Mucosa of descending colon (tissue), 3 donors: ENCODE measurements at regions not wholly inside any gene's neighbourhood (a gene's known extent, or its start where the extent isn't known, plus 50 kb on each side); places are given as distances from the start of the nearest gene placed in this dataset.

Source experiments
- ATAC-seq: fragments of 200-7000 bp; cut with Tn5 transposase; one replicate; pipeline ENCODE4 v1.9.1; 2020; ENCODE audit warnings: mild to moderate bottlenecking, moderate library complexity
- DNase-seq, 3 donors: peaks; one replicate each; pipeline ENCODE4 v3.0.0-alpha.2; 2020
- H3K36me3 ChIP-seq: fragments of 200-600 bp; one replicate; pipeline ENCODE4 v1.8.0; 2021; ENCODE audit warnings: low read depth, mild to moderate bottlenecking
- H3K4me1 ChIP-seq: fragments of 200-600 bp; one replicate; pipeline ENCODE4 v1.8.0; 2021; ENCODE audit warnings: low read depth, mild to moderate bottlenecking
- H3K4me3 ChIP-seq: fragments of 200-600 bp; one replicate; pipeline ENCODE4 v1.8.0; 2021; ENCODE audit warnings: mild to moderate bottlenecking
- H3K9me3 ChIP-seq: fragments of 200-600 bp; one replicate; pipeline ENCODE4 v1.8.0; 2021; ENCODE audit warnings: mild to moderate bottlenecking
- intact Hi-C, 2 donors: fragments of 100-400 bp; cut with DNase I in 1 of 2; cut with micrococcal nuclease in 1 of 2; formaldehyde crosslinking; loops; one replicate each; pipeline versions ENCODE4 v1.11.0 to v1.11.1; 2022; cut with DNase I, micrococcal nuclease
- TF ChIP-seq, protein P1 (sequence below): fragments of 200-600 bp; IDR thresholded peaks from one replicate; pipeline ENCODE4 v1.8.0; 2022; ENCODE audit warnings: antibody characterized with exemption, mild to moderate bottlenecking
- donor health status: DM: no; HTN: no; CAD: no; lungs with moderate emphysema.
- donor health status: DM: no; HTN: no; CAD: no.
- donor health status: DM: no; HTN: yes; CAD: no.

DNA sequence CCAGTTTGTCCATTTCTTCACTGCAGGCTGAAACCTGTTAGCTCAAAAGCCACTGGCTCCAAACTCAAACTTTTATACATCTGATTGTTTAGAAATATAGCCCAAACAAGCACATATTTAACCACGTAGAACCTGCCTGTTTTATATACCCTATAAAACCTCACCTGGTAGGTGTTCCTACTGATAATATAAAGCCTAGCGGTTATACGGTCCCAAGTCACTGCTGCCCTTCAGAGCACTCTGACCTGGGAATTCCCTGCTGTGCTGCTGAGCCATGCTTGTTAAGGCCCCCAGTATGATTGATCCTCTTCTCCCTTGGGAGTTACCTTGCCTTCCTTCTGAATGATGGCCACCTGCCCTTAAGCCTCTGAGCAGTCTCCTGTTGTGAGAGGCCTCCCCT, 432.8 kb upstream of the LCORL start:
- DNase-seq: peak in 1 of 3 donors; percentile 17
- no peak overlapping the region for H3K4me3 ChIP-seq
- intact Hi-C loops: no loop called here
- TF ChIP-seq, protein P1, sequence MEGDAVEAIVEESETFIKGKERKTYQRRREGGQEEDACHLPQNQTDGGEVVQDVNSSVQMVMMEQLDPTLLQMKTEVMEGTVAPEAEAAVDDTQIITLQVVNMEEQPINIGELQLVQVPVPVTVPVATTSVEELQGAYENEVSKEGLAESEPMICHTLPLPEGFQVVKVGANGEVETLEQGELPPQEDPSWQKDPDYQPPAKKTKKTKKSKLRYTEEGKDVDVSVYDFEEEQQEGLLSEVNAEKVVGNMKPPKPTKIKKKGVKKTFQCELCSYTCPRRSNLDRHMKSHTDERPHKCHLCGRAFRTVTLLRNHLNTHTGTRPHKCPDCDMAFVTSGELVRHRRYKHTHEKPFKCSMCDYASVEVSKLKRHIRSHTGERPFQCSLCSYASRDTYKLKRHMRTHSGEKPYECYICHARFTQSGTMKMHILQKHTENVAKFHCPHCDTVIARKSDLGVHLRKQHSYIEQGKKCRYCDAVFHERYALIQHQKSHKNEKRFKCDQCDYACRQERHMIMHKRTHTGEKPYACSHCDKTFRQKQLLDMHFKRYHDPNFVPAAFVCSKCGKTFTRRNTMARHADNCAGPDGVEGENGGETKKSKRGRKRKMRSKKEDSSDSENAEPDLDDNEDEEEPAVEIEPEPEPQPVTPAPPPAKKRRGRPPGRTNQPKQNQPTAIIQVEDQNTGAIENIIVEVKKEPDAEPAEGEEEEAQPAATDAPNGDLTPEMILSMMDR: no peak
- H3K36me3 ChIP-seq: no peaks in the 10 kb centered on the region
- no peaks in the 10 kb centered on the region for H3K4me1 ChIP-seq
- ATAC-seq: peak; percentile 96
- H3K9me3 ChIP-seq: no peaks in the 10 kb centered on the region

DNA sequence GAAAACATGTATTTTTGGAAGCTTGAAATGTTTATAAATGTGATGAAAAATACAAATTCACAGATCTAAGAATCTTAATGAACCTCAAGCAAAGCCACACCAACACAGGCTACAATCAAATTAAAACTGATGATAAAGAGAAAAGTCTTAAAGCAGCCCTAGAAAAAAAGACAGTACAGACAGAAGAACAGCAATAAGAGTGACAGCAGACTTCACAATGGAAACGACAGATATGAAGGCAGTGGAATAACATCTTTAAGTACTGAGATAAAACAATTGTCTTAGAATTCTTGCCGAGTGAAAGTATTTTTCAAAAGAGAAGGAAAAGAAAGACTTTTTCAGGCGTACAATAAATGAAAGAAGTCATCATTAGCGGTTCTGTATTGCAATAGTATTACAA, 423.6 kb upstream of the LCORL start:
- DNase-seq (no peak), ATAC-seq (no peak)
- intact Hi-C loops: no loop called here
- H3K36me3 ChIP-seq: no peaks in the 10 kb centered on the region
- H3K4me3 ChIP-seq: no peak overlapping the region
- peaks cover 7% of the 10 kb centered on the region for H3K9me3 ChIP-seq
- TF ChIP-seq, protein P1: no peak
- no peaks in the 10 kb centered on the region for H3K4me1 ChIP-seq

DNA sequence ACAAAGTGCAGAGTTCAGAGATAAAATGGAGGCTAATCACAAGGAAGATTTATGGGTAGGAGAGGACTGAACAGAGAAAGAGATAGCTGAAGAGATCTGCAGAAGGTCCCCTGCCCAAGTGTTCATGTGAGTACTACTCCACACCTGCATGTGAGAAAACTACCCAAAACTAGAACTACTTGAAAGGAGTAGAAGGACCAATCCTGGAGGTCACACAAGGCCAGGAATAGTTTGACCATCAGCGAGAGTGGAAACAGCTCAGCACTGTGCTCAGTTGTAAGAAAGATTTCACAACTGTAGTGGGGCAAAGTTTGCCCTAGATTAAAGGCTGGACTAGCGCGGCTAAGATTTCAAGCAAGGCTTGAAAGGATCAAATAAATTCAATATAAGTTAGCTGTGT, 422.7 kb upstream of the LCORL start:
- no peaks in the 10 kb centered on the region for H3K4me1 ChIP-seq
- no peak for ATAC-seq
- intact Hi-C loops: no loop called here

DNA sequence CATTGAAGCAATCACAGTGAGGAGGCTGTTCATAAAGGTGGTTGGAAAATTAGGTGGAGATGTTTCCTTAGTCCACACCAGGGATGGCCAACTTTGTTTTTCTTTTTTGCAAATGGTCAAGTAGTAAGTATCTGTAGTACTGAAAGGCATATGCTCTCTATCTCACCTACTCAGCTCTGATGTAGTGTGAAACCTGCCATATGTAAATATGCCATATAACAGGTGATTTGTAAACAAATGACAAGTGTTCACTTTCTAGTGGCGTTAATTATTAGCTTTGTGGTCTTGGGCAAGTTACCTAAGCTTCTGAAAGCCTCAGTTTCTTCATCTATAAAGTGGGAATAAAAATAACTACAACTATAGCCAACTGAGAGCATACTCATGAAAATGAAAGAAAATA, 421.4 kb upstream of the LCORL start:
- peaks cover 7% of the 10 kb centered on the region for H3K9me3 ChIP-seq
- ATAC-seq: no peak
- no peak overlapping the region for H3K4me3 ChIP-seq
- DNase-seq: no peak
- no peaks in the 10 kb centered on the region for H3K4me1 ChIP-seq
- no peaks in the 10 kb centered on the region for H3K36me3 ChIP-seq
- intact Hi-C loops: no loop called here
- TF ChIP-seq, protein P1: no peak

More for the DNA sequence above, 422.7 kb upstream of the LCORL start:
- TF ChIP-seq, protein P1: no peak
- no peak for DNase-seq
- H3K36me3 ChIP-seq: no peaks in the 10 kb centered on the region
- H3K4me3 ChIP-seq: no peak overlapping the region
- H3K9me3 ChIP-seq: peaks cover 7% of the 10 kb centered on the region

DNA sequence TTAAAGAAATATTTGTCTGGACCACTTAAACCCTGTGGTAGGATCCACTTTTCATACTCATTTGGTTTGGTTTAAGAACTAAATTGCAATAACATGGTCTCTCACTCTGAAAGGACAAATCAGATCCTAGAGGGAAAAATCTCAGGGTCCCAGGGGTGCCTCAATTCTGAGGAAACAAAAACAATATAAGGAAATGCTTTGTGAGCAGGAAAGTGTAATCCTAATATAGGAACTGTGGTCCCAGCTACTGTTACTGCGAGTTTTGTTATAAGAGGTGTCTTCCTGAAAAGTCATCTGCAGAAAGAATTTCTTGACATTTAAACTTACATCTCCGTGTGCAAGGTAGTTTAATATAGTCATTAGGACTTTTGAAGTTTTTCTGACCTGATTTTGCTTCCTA, 420.1 kb upstream of the LCORL start:
- DNase-seq (no peak), ATAC-seq (no peak)
- TF ChIP-seq, protein P1: no peak
- H3K9me3 ChIP-seq: peaks cover 7% of the 10 kb centered on the region
- intact Hi-C loops: no loop called here
- no peaks in the 10 kb centered on the region for H3K36me3 ChIP-seq
- H3K4me3 ChIP-seq: no peak overlapping the region
- no peaks in the 10 kb centered on the region for H3K4me1 ChIP-seq

DNA sequence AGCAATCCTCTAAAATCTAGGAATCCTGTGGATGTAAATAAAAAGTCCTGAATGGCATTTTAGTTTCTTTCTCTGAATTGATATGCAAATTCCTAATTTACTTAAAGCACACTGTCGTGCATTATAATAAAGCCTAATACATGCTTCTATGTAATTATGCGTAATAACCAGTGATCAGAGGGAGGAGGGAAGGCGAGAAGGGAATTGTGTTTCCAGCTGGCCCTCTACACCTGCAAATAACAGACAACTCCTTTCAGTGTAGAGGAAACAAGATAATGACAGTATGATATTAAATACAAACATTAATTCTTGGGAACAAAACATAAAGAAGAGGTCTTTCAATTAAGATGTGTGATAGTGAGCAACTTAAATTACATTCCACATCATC, 419.6 kb upstream of the LCORL start:
- TF ChIP-seq, protein P1: no peak
- Histone ChIP-seq H3K36me3 (no peaks in the 10 kb centered on the region), H3K4me1 (no peaks in the 10 kb centered on the region), H3K4me3 (no peak overlapping the region), H3K9me3 (peaks cover 7% of the 10 kb centered on the region)
- DNase-seq (no peak), ATAC-seq (no peak)
- intact Hi-C loops: no loop called here
